ENCODE measurements at regions not wholly inside any gene's neighbourhood (a gene's known extent, or its start where the extent isn't known, plus 50 kb on each side); places are given as distances from the start of the nearest gene placed in this dataset.

DNA sequence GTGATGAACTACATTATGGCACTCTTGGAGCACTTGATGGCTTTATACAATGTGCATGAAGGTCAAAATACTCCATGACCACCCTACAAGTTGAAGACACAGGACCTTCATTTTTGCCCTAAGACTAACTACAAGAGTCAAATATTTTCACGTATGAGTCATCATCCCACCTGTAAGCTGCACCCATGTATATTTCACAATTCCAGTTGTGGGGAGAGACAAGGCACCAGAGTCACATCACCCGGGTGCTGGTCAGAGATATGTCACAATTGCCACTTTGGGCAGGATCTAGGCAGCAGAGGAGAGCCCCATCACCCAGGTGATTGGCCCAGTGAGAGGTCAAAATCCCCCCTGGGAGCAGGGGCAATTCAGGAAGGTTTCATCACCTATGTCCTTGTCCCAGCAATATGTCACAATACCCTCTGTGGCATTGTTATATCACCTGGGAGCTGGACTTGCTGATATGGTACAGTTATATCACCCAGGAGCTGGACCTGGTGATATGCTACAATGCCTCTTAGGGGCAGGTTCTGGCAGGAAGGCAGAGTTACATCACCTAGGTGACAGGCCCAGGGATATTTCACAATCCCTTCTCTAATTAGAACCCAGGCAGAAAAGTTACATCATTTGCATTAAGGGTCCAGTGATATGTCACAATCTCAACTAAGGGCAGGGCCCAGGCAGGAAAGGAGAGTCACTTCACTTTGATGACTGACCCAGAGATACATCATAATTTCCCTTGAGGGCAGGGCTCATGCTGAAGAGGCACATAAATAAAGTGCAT is 1839.2 kb downstream of the TP53TG3F start:
- TF ChIP-seq, protein P1, sequence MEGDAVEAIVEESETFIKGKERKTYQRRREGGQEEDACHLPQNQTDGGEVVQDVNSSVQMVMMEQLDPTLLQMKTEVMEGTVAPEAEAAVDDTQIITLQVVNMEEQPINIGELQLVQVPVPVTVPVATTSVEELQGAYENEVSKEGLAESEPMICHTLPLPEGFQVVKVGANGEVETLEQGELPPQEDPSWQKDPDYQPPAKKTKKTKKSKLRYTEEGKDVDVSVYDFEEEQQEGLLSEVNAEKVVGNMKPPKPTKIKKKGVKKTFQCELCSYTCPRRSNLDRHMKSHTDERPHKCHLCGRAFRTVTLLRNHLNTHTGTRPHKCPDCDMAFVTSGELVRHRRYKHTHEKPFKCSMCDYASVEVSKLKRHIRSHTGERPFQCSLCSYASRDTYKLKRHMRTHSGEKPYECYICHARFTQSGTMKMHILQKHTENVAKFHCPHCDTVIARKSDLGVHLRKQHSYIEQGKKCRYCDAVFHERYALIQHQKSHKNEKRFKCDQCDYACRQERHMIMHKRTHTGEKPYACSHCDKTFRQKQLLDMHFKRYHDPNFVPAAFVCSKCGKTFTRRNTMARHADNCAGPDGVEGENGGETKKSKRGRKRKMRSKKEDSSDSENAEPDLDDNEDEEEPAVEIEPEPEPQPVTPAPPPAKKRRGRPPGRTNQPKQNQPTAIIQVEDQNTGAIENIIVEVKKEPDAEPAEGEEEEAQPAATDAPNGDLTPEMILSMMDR (IDR thresholded peaks at IDR 0.05), result no peak
- TF ChIP-seq ZFX (IDR thresholded peaks at IDR 0.05; ENCODE audit: borderline replicate concordance), result no peak
